Keratinocyte (primary cell): ENCODE measurements at regions not wholly inside any gene's neighbourhood (a gene's known extent, or its start where the extent isn't known, plus 50 kb on each side); places are given as distances from the start of the nearest gene placed in this dataset.

ENCODE experiments used
- DNase-seq: peaks from one replicate; pipeline ENCODE4 v3.0.0-alpha.2; 2011; ENCODE audit warnings: low read depth, missing footprints, low spot score
- FAIRE-seq: peaks from 2 replicates; lab custom pipeline; 2011; peaks lifted over from hg19 to GRCh38; lab: Jason Lieb, UNC
- H2AFZ ChIP-seq: 2 replicates; pipeline ENCODE4 v1.6.0; 2012; ENCODE audit warnings: low read length, control low read depth, inconsistent platforms; ENCODE audit not compliant: control insufficient read depth
- H3K27ac ChIP-seq: 2 replicates; pipeline ENCODE4 v1.5.1; 2011; ENCODE audit warnings: low read length; ENCODE audit not compliant: control insufficient read depth, insufficient read depth
- H3K27me3 ChIP-seq: 3 replicates; pipeline ENCODE4 v1.6.0; 2011; ENCODE audit warnings: low read length; ENCODE audit not compliant: control insufficient read depth, insufficient read depth; ENCODE audit errors: extremely low read depth
- H3K36me3 ChIP-seq, 2 experiments: 2 replicates in 1 of 2; 3 replicates in 1 of 2; pipeline ENCODE4 v1.5.1; 2011; ENCODE audit warnings: low read length in 2 of 2, mild to moderate bottlenecking in 1 of 2; ENCODE audit not compliant: control insufficient read depth in 2 of 2, insufficient read depth in 2 of 2; ENCODE audit errors: extremely low read depth in 1 of 2
- H3K4me1 ChIP-seq: 3 replicates; pipeline ENCODE4 v1.5.1; 2011; ENCODE audit warnings: low read length; ENCODE audit not compliant: control insufficient read depth, insufficient read depth; ENCODE audit errors: extremely low read depth
- H3K4me2 ChIP-seq: 3 replicates; pipeline ENCODE4 v1.6.0; 2011; ENCODE audit warnings: low read depth, low read length; ENCODE audit not compliant: control insufficient read depth, insufficient read depth; ENCODE audit errors: extremely low read depth
- H3K4me3 ChIP-seq, 3 experiments: fragments of 200-600 bp in 1 of 3; sonication (generic) in 1 of 3; 2 replicates in 2 of 3; 3 replicates in 1 of 3; pipeline ENCODE4 v1.5.1; 2011 to 2016; ENCODE audit warnings: low read length in 3 of 3, mild to moderate bottlenecking in 3 of 3, control low read depth in 2 of 3, inconsistent platforms in 1 of 3, low read depth in 1 of 3, mixed read lengths in 1 of 3, mixed run types in 1 of 3, moderate library complexity in 1 of 3; ENCODE audit not compliant: control insufficient read depth in 2 of 3, insufficient read depth in 2 of 3; ENCODE audit errors: extremely low read depth in 1 of 3
- H3K79me2 ChIP-seq: 2 replicates; pipeline ENCODE4 v1.6.0; 2012; ENCODE audit warnings: low read length; ENCODE audit not compliant: control insufficient read depth, insufficient read depth
- H3K9ac ChIP-seq: 3 replicates; pipeline ENCODE4 v1.6.0; 2011; ENCODE audit warnings: low read length; ENCODE audit not compliant: control insufficient read depth, insufficient read depth; ENCODE audit errors: extremely low read depth
- H3K9me1 ChIP-seq: 3 replicates; pipeline ENCODE4 v1.6.0; 2011; ENCODE audit warnings: low read length; ENCODE audit not compliant: control insufficient read depth, insufficient read depth; ENCODE audit errors: extremely low read depth
- H3K9me3 ChIP-seq: 2 replicates; pipeline ENCODE4 v1.5.1; 2012; ENCODE audit warnings: low read depth, low read length; ENCODE audit not compliant: control insufficient read depth
- H4K20me1 ChIP-seq: 3 replicates; pipeline ENCODE4 v1.6.0; 2011; ENCODE audit warnings: low read length; ENCODE audit not compliant: control insufficient read depth, insufficient read depth; ENCODE audit errors: extremely low read depth
- EZH2 ChIP-seq: IDR thresholded peaks from one replicate; pipeline ENCODE4 v1.6.1; 2012; ENCODE audit warnings: inconsistent platforms, mild to moderate bottlenecking, low read length, moderate library complexity
- dilution Hi-C: fragments of 300-500 bp; cut with MboI; formaldehyde crosslinking; loops from one replicate; pipeline ENCODE4 v1.7.0; 2020; ENCODE audit warnings: low sequenced_read_pairs; ENCODE audit not compliant: extremely low pct_ligation_motif_present
- TF ChIP-seq, protein P1 (sequence below), 3 experiments: IDR thresholded peaks in 1 of 3; conservative IDR thresholded peaks in 1 of 3; optimal IDR thresholded peaks in 1 of 3; 2 replicates in 2 of 3; 3 replicates in 1 of 3; pipeline versions ENCODE3 to v1.5.1; 2011; ENCODE audit warnings: low read length in 3 of 3, mild to moderate bottlenecking in 3 of 3, moderate library complexity in 2 of 3, control low read depth in 1 of 3, inconsistent platforms in 1 of 3; ENCODE audit not compliant: insufficient read depth in 2 of 3; ENCODE audit errors: extremely low read depth in 1 of 3

DNA sequence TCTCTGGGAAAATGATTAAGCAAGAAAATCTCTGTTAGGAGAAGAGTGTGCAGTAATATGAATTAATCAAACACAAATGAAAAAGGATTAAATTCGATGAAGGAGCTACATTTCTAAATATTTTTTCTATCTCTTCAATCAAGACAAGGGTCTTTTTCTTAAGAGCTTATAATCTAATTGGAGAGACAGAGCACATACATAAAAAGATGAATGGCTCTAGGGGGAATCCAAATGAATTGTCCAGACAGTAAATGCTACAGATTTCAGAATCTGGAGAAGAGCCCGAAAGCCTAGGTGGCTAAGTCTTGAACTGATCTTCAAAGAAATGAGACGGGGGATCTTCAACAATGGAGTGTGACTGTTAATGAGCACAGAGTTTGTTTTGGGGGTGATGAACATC lies 723.6 kb downstream of the UTRN start:
- H3K9me1 ChIP-seq: no peaks in the 10 kb centered on the region
- no peak overlapping the region for H3K4me3 ChIP-seq
- DNase-seq: no peak
- no peak for TF ChIP-seq EZH2
- TF ChIP-seq, protein P1, sequence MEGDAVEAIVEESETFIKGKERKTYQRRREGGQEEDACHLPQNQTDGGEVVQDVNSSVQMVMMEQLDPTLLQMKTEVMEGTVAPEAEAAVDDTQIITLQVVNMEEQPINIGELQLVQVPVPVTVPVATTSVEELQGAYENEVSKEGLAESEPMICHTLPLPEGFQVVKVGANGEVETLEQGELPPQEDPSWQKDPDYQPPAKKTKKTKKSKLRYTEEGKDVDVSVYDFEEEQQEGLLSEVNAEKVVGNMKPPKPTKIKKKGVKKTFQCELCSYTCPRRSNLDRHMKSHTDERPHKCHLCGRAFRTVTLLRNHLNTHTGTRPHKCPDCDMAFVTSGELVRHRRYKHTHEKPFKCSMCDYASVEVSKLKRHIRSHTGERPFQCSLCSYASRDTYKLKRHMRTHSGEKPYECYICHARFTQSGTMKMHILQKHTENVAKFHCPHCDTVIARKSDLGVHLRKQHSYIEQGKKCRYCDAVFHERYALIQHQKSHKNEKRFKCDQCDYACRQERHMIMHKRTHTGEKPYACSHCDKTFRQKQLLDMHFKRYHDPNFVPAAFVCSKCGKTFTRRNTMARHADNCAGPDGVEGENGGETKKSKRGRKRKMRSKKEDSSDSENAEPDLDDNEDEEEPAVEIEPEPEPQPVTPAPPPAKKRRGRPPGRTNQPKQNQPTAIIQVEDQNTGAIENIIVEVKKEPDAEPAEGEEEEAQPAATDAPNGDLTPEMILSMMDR (optimal IDR thresholded peaks at IDR 0.05 in 1 of 3, IDR thresholded peaks at IDR 0.05 in 1 of 3, conservative IDR thresholded peaks at IDR 0.05 in 1 of 3; ENCODE audit: extremely low read depth in 1 of 3, insufficient read depth in 2 of 3, low read length in 3 of 3): no peak
- no peak overlapping the region for H3K4me2 ChIP-seq
- no peak overlapping the region for H3K9ac ChIP-seq
- no peaks in the 10 kb centered on the region for H4K20me1 ChIP-seq
- H2AFZ ChIP-seq: no peak overlapping the region
- no peaks in the 10 kb centered on the region for H3K27me3 ChIP-seq
- no peak for FAIRE-seq
- no peaks in the 10 kb centered on the region for H3K9me3 ChIP-seq
- no peaks in the 10 kb centered on the region for H3K4me1 ChIP-seq
- H3K36me3 ChIP-seq: no peaks in the 10 kb centered on the region
- no peaks in the 10 kb centered on the region for H3K79me2 ChIP-seq
- no peak overlapping the region for H3K27ac ChIP-seq
- dilution Hi-C loops: no loop called here

DNA sequence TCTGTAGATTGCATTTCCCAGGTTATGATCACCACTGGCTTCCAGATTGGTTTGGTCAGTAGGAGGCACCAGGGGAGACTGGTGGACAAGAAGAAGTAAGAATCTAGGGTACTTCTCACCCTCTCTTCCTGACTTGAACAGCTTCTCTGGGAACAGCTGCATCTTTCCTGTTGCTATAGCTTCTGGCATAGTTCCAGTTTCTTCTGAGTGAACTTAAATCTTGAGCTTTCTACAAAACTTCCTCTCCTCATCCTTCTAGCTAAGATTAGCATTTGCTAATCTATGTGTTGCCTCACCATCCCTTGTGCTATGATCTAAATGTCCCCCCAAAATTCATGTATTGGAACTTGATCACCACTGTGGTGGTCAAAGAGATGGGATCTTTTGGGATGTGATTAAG lies 724.6 kb downstream of the UTRN start:
- no peaks in the 10 kb centered on the region for H3K9me3 ChIP-seq
- H3K27ac ChIP-seq: no peak overlapping the region
- DNase-seq (no peak), FAIRE-seq (no peak)
- no peaks in the 10 kb centered on the region for H4K20me1 ChIP-seq
- no peaks in the 10 kb centered on the region for H3K4me1 ChIP-seq
- H2AFZ ChIP-seq: no peak overlapping the region
- dilution Hi-C loops: no loop called here
- H3K9me1 ChIP-seq: no peaks in the 10 kb centered on the region
- no peak overlapping the region for H3K4me3 ChIP-seq
- H3K9ac ChIP-seq: no peak overlapping the region
- H3K4me2 ChIP-seq: no peak overlapping the region
- H3K27me3 ChIP-seq: no peaks in the 10 kb centered on the region
- TF ChIP-seq, protein P1 (optimal IDR thresholded peaks at IDR 0.05 in 1 of 3, IDR thresholded peaks at IDR 0.05 in 1 of 3, conservative IDR thresholded peaks at IDR 0.05 in 1 of 3; ENCODE audit: extremely low read depth in 1 of 3, insufficient read depth in 2 of 3, low read length in 3 of 3): no peak
- no peak for TF ChIP-seq EZH2
- no peaks in the 10 kb centered on the region for H3K79me2 ChIP-seq
- no peaks in the 10 kb centered on the region for H3K36me3 ChIP-seq
